ENCODE measurements at regions not wholly inside any gene's neighbourhood (a gene's known extent, or its start where the extent isn't known, plus 50 kb on each side); places are given as distances from the start of the nearest gene placed in this dataset.

DNA sequence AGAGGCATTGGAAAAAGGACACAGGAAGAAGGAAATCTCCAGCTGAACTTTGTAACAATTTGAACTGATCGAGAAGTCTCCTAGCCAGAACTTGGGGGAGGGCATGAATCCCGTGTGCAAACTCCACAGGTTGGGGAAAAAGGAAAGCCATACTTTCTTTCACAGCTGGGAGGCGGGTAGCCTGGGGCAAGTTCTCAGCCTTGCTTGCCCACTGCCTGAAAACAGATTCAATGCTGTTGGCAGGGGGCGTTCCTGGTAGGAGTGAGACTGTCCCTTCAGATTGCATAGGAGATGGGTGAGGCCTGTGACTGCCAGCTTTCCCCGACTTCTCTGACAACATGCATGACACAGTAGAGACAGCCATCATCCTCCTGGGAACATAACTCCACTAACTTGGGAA lies 289.1 kb upstream of the PHF14 start:
- no peaks in the 10 kb centered on the region for H3K27me3 ChIP-seq
- H3K36me3 ChIP-seq, result no peaks in the 10 kb centered on the region
- H3K4me1 ChIP-seq, result no peaks in the 10 kb centered on the region
- ATAC-seq, result no peak
- 84 to 87% methylated on average over 5 of the region's 5 CpGs for WGBS, 2 donors
- intact Hi-C loops (cut with DNase I), result no loop called here
- no peak overlapping the region for H3K4me3 ChIP-seq
- no peak for DNase-seq
- H3K9me3 ChIP-seq, result peaks cover 0 to 13% (median 0%) of the 10 kb centered on the region in 11 donors
- TF ChIP-seq CTCF (IDR thresholded peaks at IDR 0.05), result no peak
- H3K27ac ChIP-seq, result no peak overlapping the region

GRCh38 chr7:10685040-10685439 lies 288.6 kb upstream of the PHF14 start:
- no peaks in the 10 kb centered on the region for H3K36me3 ChIP-seq
- TF ChIP-seq CTCF (IDR thresholded peaks at IDR 0.05), result no peak
- peaks cover 0 to 16% (median 0%) of the 10 kb centered on the region in 11 donors for H3K9me3 ChIP-seq
- DNase-seq (no peak), ATAC-seq (no peak)
- H3K27me3 ChIP-seq, result no peaks in the 10 kb centered on the region
- no peaks in the 10 kb centered on the region for H3K4me1 ChIP-seq
- no peak overlapping the region for H3K4me3 ChIP-seq
- no peak overlapping the region for H3K27ac ChIP-seq
- intact Hi-C loops (cut with DNase I), result no loop called here

DNA sequence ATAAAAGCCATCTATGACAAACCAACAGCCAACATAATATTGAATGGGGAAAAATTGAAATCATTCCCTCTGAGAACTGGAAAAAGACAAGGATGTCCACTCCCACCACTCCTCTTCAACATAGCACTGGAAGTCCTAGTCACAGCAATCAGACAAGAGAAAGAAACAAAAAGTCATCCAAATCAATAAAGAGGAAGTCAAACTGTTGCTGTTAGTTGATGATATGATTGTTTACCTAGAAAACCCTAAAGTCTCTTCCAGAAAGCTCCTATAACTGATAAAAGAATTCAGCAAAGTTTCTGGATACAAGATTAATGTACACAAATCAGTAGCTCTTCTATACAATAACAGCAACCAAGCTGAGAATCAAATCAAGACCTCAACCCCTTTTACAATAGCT lies 285.1 kb upstream of the PHF14 start:
- no peaks in the 10 kb centered on the region for H3K4me1 ChIP-seq
- no peak for TF ChIP-seq CTCF (IDR thresholded peaks at IDR 0.05)
- H3K4me3 ChIP-seq, result no peak overlapping the region
- no peaks in the 10 kb centered on the region for H3K27me3 ChIP-seq
- intact Hi-C loops (cut with DNase I), result no loop called here
- no peak for ATAC-seq
- peaks cover 0 to 21% (median 0%) of the 10 kb centered on the region in 11 donors for H3K9me3 ChIP-seq
- H3K27ac ChIP-seq, result no peak overlapping the region
- H3K36me3 ChIP-seq, result no peaks in the 10 kb centered on the region
- no peak for DNase-seq

DNA sequence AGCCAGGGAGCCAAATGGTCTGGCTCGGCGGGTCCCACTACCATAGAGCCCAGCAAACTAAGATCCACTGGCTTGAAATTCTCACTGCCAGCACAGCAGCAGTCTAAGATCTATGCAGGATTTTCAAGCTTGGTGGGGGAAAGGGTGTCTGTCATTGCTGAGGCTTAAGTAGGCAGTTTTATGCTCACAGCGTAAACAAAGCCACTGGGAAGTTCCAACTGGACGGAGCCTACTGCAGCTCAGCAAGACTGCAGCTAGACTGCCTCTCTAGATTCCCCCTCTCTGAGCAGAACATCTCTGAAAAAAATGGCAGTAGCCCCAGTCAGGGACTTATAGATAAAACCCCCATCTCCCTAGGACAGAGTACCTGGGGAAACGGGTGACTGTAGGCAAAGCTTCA lies 277.6 kb upstream of the PHF14 start:
- no peaks in the 10 kb centered on the region for H3K27me3 ChIP-seq
- peaks cover 0 to 26% (median 5%) of the 10 kb centered on the region in 11 donors for H3K9me3 ChIP-seq
- WGBS, 2 donors, result 75 to 83% methylated on average over 5 of the region's 5 CpGs
- H3K4me3 ChIP-seq, result no peak overlapping the region
- no peaks in the 10 kb centered on the region for H3K36me3 ChIP-seq
- H3K4me1 ChIP-seq, result no peaks in the 10 kb centered on the region
- TF ChIP-seq CTCF (IDR thresholded peaks at IDR 0.05), result no peak
- DNase-seq (no peak), ATAC-seq (no peak)
- intact Hi-C loops (cut with DNase I), result no loop called here
- H3K27ac ChIP-seq, result no peak overlapping the region

DNA sequence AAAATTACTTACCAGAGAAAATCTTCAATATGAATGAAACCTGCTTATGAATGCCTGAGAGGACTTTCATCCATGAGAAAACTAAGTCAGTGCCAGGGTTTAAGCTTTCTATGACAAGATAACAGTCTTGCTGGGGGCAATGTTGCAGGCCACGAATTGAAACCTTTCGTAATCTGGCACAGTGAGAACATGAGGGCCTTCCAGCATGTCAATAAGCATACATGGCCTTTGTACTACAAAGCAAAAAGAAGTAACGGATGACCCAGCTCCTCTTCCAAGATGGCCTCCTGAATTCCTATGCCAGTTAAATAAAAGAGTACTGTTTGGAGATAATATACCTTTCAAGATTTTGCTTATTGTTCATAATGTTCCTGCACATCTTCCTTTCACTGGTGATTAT lies 270.6 kb upstream of the PHF14 start:
- ATAC-seq (no peak), DNase-seq (no peak)
- Histone ChIP-seq H3K4me1 (no peaks in the 10 kb centered on the region), H3K27me3 (no peaks in the 10 kb centered on the region), H3K9me3 (peaks cover 0 to 25% (median 4%) of the 10 kb centered on the region in 11 donors), H3K27ac (no peak overlapping the region), H3K36me3 (no peaks in the 10 kb centered on the region), H3K4me3 (no peak overlapping the region)
- intact Hi-C loops (cut with DNase I), result no loop called here
- 59 to 82% methylated on average over 3 of the region's 3 CpGs for WGBS, 2 donors
- TF ChIP-seq CTCF (IDR thresholded peaks at IDR 0.05), result no peak

Data from heart right ventricle (tissue), 16 donors.